GM23338 (cell line): ENCODE measurements at regions not wholly inside any gene's neighbourhood (a gene's known extent, or its start where the extent isn't known, plus 50 kb on each side); places are given as distances from the start of the nearest gene placed in this dataset.

Experiments
- ATAC-seq: fragments of 200-7000 bp; cut with Tn5 transposase; 3 replicates; pipeline ENCODE4 v1.9.1; 2020
- DNase-seq: peaks from one replicate; pipeline ENCODE4 v3.0.0-alpha.2; 2015; ENCODE audit warnings: low spot score
- H2AFZ ChIP-seq: fragments of 200-600 bp; sonication (generic); 2 replicates; pipeline ENCODE4 v1.8.0; 2016; ENCODE audit warnings: antibody characterized with exemption, mild to moderate bottlenecking, moderate library complexity
- H3F3A ChIP-seq: fragments of 200-600 bp; sonication (generic); replicated peaks from 2 replicates; pipeline ENCODE4 v1.8.0; 2017; ENCODE audit warnings: antibody characterized with exemption, mixed run types, low read depth
- H3K27ac ChIP-seq: fragments of 200-600 bp; sonication (generic); 2 replicates; pipeline ENCODE4 v1.6.1; 2016; ENCODE audit warnings: low read depth
- H3K27me3 ChIP-seq: fragments of 200-600 bp; sonication (generic); 2 replicates; pipeline ENCODE4 v1.8.0; 2016; ENCODE audit warnings: mild to moderate bottlenecking, mixed run types, moderate library complexity; ENCODE audit not compliant: insufficient read depth
- H3K36me3 ChIP-seq: fragments of 200-600 bp; sonication (generic); 2 replicates; pipeline ENCODE4 v1.8.0; 2016; ENCODE audit warnings: mild to moderate bottlenecking; ENCODE audit not compliant: insufficient read depth
- H3K4me1 ChIP-seq: fragments of 200-600 bp; sonication (generic); 2 replicates; pipeline ENCODE4 v1.8.0; 2016; ENCODE audit warnings: mild to moderate bottlenecking, moderate library complexity; ENCODE audit not compliant: insufficient read depth
- H3K4me2 ChIP-seq: fragments of 200-600 bp; sonication (generic); 2 replicates; pipeline ENCODE4 v1.7.1; 2017; ENCODE audit warnings: mixed run types
- H3K4me3 ChIP-seq: fragments of 200-600 bp; sonication (generic); 2 replicates; pipeline ENCODE4 v1.6.1; 2016; ENCODE audit warnings: mixed run types
- H3K79me2 ChIP-seq: fragments of 200-600 bp; sonication (generic); replicated peaks from 2 replicates; pipeline ENCODE4 v1.8.0; 2017; ENCODE audit warnings: mild to moderate bottlenecking; ENCODE audit not compliant: insufficient read depth
- H3K9me2 ChIP-seq: fragments of 200-600 bp; sonication (generic); 2 replicates; pipeline ENCODE4 v1.8.0; 2017; ENCODE audit not compliant: insufficient read depth
- H4K20me1 ChIP-seq: fragments of 200-600 bp; sonication (generic); replicated peaks from 2 replicates; pipeline ENCODE4 v1.8.0; 2017; ENCODE audit warnings: mild to moderate bottlenecking; ENCODE audit not compliant: insufficient read depth
- H3K27ac Mint-ChIP-seq: 2 replicates; pipeline ENCODE4 v1.8.0; 2020; ENCODE audit warnings: inconsistent platforms, mild to moderate bottlenecking, moderate library complexity, mixed read lengths
- H3K27me3 Mint-ChIP-seq: 3 replicates; pipeline ENCODE4 v1.8.0; 2022; ENCODE audit warnings: low read depth, mild to moderate bottlenecking, moderate library complexity, mixed read lengths, inconsistent platforms; ENCODE audit not compliant: insufficient read depth, poor library complexity
- H3K36me3 Mint-ChIP-seq: 3 replicates; pipeline ENCODE4 v1.8.0; 2021; ENCODE audit warnings: low read depth, mild to moderate bottlenecking, inconsistent platforms, moderate library complexity, mixed read lengths
- H3K4me1 Mint-ChIP-seq: 3 replicates; pipeline ENCODE4 v1.8.0; 2020; ENCODE audit warnings: mild to moderate bottlenecking, inconsistent platforms, mixed read lengths
- H3K4me3 Mint-ChIP-seq: 3 replicates; pipeline ENCODE4 v1.8.0; 2021; ENCODE audit warnings: moderate library complexity, mild to moderate bottlenecking, inconsistent platforms, mixed read lengths
- H3K9me3 Mint-ChIP-seq: 3 replicates; pipeline ENCODE4 v1.8.0; 2020; ENCODE audit warnings: moderate library complexity, mild to moderate bottlenecking, inconsistent platforms, mixed read lengths
- CREB1 ChIP-seq: fragments of 250-450 bp; sonication (Bioruptor Pico); IDR thresholded peaks from 2 replicates; pipeline ENCODE4 v1.5.0; 2020; ENCODE audit warnings: low read depth, mild to moderate bottlenecking, moderate library complexity
- EZH2 ChIP-seq: fragments of 200-600 bp; sonication (generic); IDR thresholded peaks from one replicate; pipeline ENCODE4 v1.8.0; 2017; ENCODE audit warnings: antibody characterized with exemption, mild to moderate bottlenecking, low read depth; ENCODE audit not compliant: unreplicated experiment
- STAT1 ChIP-seq: IDR thresholded peaks from one replicate; pipeline ENCODE4 v1.6.1; 2016; ENCODE audit warnings: antibody characterized with exemption; ENCODE audit not compliant: unreplicated experiment
- ZNF114 ChIP-seq: fragments of 250-450 bp; sonication (Bioruptor Pico); IDR thresholded peaks from 2 replicates; pipeline ENCODE4 v1.5.0; 2020; ENCODE audit warnings: mild to moderate bottlenecking, moderate library complexity
- TF ChIP-seq, protein P1 (sequence below): IDR thresholded peaks from one replicate; pipeline ENCODE4 v1.6.1; 2018; ENCODE audit warnings: antibody characterized with exemption; ENCODE audit not compliant: unreplicated experiment
- TF ChIP-seq, protein P2 (sequence below), 2 experiments: fragments of 200-600 bp in 1 of 2; sonication (generic) in 1 of 2; conservative IDR thresholded peaks; 2 replicates each; pipeline versions ENCODE4 v1.5.1 to v1.6.1; 2016 to 2017; ENCODE audit warnings: antibody characterized with exemption in 2 of 2, low read depth in 2 of 2, mild to moderate bottlenecking in 2 of 2, moderate library complexity in 1 of 2
- TF ChIP-seq, protein P3 (sequence below): fragments of 250-450 bp; sonication (Bioruptor Pico); IDR thresholded peaks from 2 replicates; pipeline ENCODE4 v1.5.0; 2020; ENCODE audit warnings: mild to moderate bottlenecking, moderate library complexity
- TF ChIP-seq, protein P4 (sequence below): IDR thresholded peaks from 2 replicates; pipeline ENCODE4 v1.6.1; 2016; ENCODE audit warnings: antibody characterized with exemption

DNA sequence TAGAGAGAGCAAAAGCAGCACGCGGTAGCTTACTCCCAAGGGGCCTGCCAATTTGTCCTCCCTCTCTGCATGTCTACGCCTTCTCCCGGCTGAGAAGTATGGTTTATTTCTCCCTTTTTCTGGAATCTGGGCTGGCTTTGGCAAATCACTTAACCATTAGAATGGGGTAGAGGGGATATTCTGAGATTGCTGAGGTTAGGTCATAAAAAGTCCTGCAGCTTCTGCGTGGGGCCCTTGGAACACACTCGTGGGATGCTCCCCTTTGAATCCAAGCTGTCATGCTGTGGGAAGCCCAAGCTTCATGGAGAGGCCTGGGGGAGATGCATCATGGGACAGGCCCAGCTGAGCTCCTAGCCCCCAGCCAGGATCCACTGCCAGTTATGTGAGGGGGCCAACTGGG lies 403.6 kb upstream of the MAF start:
- no peaks in the 10 kb centered on the region for H3F3A ChIP-seq
- no peak overlapping the region for H3K4me2 ChIP-seq
- H3K27me3 ChIP-seq: no peaks in the 10 kb centered on the region
- no peak for ATAC-seq
- H3K4me3 Mint-ChIP-seq: no peak overlapping the region
- no peaks in the 10 kb centered on the region for H3K4me1 Mint-ChIP-seq
- H3K27me3 Mint-ChIP-seq: no peaks in the 10 kb centered on the region
- no peak overlapping the region for H3K4me3 ChIP-seq
- no peaks in the 10 kb centered on the region for H3K4me1 ChIP-seq
- DNase-seq: no peak
- H2AFZ ChIP-seq: no peak overlapping the region
- H3K9me2 ChIP-seq: peaks cover 18% of the 10 kb centered on the region; the same call in 1 of the 2 replicates
- H3K36me3 ChIP-seq: no peaks in the 10 kb centered on the region
- H3K36me3 Mint-ChIP-seq: no peaks in the 10 kb centered on the region
- no peaks in the 10 kb centered on the region for H3K9me3 Mint-ChIP-seq
- no peak overlapping the region for H3K27ac ChIP-seq
- TF ChIP-seq, protein P1, sequence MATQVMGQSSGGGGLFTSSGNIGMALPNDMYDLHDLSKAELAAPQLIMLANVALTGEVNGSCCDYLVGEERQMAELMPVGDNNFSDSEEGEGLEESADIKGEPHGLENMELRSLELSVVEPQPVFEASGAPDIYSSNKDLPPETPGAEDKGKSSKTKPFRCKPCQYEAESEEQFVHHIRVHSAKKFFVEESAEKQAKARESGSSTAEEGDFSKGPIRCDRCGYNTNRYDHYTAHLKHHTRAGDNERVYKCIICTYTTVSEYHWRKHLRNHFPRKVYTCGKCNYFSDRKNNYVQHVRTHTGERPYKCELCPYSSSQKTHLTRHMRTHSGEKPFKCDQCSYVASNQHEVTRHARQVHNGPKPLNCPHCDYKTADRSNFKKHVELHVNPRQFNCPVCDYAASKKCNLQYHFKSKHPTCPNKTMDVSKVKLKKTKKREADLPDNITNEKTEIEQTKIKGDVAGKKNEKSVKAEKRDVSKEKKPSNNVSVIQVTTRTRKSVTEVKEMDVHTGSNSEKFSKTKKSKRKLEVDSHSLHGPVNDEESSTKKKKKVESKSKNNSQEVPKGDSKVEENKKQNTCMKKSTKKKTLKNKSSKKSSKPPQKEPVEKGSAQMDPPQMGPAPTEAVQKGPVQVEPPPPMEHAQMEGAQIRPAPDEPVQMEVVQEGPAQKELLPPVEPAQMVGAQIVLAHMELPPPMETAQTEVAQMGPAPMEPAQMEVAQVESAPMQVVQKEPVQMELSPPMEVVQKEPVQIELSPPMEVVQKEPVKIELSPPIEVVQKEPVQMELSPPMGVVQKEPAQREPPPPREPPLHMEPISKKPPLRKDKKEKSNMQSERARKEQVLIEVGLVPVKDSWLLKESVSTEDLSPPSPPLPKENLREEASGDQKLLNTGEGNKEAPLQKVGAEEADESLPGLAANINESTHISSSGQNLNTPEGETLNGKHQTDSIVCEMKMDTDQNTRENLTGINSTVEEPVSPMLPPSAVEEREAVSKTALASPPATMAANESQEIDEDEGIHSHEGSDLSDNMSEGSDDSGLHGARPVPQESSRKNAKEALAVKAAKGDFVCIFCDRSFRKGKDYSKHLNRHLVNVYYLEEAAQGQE: no peak
- TF ChIP-seq STAT1 (no peak), ZNF114 (CRISPR knock-in tag) (no peak)
- TF ChIP-seq, protein P2, sequence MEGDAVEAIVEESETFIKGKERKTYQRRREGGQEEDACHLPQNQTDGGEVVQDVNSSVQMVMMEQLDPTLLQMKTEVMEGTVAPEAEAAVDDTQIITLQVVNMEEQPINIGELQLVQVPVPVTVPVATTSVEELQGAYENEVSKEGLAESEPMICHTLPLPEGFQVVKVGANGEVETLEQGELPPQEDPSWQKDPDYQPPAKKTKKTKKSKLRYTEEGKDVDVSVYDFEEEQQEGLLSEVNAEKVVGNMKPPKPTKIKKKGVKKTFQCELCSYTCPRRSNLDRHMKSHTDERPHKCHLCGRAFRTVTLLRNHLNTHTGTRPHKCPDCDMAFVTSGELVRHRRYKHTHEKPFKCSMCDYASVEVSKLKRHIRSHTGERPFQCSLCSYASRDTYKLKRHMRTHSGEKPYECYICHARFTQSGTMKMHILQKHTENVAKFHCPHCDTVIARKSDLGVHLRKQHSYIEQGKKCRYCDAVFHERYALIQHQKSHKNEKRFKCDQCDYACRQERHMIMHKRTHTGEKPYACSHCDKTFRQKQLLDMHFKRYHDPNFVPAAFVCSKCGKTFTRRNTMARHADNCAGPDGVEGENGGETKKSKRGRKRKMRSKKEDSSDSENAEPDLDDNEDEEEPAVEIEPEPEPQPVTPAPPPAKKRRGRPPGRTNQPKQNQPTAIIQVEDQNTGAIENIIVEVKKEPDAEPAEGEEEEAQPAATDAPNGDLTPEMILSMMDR (conservative IDR thresholded peaks at IDR 0.05; ENCODE audit: low read depth in 2 of 2): no peak
- no peaks in the 10 kb centered on the region for H3K79me2 ChIP-seq
- no peak overlapping the region for H3K27ac Mint-ChIP-seq
- no peaks in the 10 kb centered on the region for H4K20me1 ChIP-seq

DNA sequence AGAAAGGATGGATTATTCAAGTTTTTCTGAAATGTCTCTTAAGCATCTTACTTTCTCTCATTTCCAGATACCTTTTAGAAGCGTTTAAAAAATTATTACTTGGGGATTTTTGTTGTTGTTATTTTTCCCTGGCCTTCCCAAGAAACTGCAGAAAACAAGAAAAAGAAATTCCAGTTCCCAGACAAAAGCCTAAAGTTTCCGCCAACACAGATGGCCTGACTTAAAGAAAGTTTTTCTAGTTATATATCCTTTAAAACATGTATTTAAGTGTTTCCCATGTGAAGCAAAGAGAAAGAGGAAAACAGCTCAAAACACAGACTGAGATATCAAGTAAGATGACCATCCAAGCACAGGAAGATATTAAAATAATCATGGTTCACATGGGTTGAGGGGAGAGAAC lies 401.7 kb upstream of the MAF start:
- H4K20me1 ChIP-seq: no peaks in the 10 kb centered on the region
- Mint-ChIP-seq H3K36me3 (no peaks in the 10 kb centered on the region), H3K4me1 (no peaks in the 10 kb centered on the region), H3K27ac (no peak overlapping the region), H3K9me3 (no peaks in the 10 kb centered on the region), H3K4me3 (no peak overlapping the region), H3K27me3 (no peaks in the 10 kb centered on the region)
- no peak overlapping the region for H3K4me2 ChIP-seq
- no peak for DNase-seq
- no peaks in the 10 kb centered on the region for H3F3A ChIP-seq
- peaks cover 14% of the 10 kb centered on the region; the same call in 1 of the 2 replicates for H3K9me2 ChIP-seq
- H3K4me3 ChIP-seq: no peak overlapping the region
- H3K4me1 ChIP-seq: no peaks in the 10 kb centered on the region
- H3K79me2 ChIP-seq: no peaks in the 10 kb centered on the region
- no peak overlapping the region for H3K27ac ChIP-seq
- no peaks in the 10 kb centered on the region for H3K36me3 ChIP-seq
- no peak overlapping the region for H2AFZ ChIP-seq
- ATAC-seq: no peak
- H3K27me3 ChIP-seq: no peaks in the 10 kb centered on the region
- TF ChIP-seq, protein P3, sequence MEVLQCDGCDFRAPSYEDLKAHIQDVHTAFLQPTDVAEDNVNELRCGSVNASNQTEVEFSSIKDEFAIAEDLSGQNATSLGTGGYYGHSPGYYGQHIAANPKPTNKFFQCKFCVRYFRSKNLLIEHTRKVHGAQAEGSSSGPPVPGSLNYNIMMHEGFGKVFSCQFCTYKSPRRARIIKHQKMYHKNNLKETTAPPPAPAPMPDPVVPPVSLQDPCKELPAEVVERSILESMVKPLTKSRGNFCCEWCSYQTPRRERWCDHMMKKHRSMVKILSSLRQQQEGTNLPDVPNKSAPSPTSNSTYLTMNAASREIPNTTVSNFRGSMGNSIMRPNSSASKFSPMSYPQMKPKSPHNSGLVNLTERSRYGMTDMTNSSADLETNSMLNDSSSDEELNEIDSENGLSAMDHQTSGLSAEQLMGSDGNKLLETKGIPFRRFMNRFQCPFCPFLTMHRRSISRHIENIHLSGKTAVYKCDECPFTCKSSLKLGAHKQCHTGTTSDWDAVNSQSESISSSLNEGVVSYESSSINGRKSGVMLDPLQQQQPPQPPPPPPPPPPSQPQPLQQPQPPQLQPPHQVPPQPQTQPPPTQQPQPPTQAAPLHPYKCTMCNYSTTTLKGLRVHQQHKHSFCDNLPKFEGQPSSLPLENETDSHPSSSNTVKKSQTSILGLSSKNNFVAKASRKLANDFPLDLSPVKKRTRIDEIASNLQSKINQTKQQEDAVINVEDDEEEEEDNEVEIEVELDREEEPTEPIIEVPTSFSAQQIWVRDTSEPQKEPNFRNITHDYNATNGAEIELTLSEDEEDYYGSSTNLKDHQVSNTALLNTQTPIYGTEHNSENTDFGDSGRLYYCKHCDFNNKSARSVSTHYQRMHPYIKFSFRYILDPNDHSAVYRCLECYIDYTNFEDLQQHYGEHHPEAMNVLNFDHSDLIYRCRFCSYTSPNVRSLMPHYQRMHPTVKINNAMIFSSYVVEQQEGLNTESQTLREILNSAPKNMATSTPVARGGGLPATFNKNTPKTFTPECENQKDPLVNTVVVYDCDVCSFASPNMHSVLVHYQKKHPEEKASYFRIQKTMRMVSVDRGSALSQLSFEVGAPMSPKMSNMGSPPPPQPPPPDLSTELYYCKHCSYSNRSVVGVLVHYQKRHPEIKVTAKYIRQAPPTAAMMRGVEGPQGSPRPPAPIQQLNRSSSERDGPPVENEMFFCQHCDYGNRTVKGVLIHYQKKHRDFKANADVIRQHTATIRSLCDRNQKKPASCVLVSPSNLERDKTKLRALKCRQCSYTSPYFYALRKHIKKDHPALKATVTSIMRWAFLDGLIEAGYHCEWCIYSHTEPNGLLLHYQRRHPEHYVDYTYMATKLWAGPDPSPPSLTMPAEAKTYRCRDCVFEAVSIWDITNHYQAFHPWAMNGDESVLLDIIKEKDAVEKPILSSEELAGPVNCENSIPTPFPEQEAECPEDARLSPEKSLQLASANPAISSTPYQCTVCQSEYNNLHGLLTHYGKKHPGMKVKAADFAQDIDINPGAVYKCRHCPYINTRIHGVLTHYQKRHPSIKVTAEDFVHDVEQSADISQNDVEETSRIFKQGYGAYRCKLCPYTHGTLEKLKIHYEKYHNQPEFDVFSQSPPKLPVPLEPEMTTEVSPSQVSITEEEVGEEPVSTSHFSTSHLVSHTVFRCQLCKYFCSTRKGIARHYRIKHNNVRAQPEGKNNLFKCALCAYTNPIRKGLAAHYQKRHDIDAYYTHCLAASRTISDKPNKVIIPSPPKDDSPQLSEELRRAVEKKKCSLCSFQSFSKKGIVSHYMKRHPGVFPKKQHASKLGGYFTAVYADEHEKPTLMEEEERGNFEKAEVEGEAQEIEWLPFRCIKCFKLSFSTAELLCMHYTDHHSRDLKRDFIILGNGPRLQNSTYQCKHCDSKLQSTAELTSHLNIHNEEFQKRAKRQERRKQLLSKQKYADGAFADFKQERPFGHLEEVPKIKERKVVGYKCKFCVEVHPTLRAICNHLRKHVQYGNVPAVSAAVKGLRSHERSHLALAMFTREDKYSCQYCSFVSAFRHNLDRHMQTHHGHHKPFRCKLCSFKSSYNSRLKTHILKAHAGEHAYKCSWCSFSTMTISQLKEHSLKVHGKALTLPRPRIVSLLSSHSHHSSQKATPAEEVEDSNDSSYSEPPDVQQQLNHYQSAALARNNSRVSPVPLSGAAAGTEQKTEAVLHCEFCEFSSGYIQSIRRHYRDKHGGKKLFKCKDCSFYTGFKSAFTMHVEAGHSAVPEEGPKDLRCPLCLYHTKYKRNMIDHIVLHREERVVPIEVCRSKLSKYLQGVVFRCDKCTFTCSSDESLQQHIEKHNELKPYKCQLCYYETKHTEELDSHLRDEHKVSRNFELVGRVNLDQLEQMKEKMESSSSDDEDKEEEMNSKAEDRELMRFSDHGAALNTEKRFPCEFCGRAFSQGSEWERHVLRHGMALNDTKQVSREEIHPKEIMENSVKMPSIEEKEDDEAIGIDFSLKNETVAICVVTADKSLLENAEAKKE (CRISPR knock-in tag): no peak
- TF ChIP-seq EZH2 (no peak), ZNF114 (CRISPR knock-in tag) (no peak), CREB1 (CRISPR knock-in tag) (no peak)
- TF ChIP-seq, protein P4, sequence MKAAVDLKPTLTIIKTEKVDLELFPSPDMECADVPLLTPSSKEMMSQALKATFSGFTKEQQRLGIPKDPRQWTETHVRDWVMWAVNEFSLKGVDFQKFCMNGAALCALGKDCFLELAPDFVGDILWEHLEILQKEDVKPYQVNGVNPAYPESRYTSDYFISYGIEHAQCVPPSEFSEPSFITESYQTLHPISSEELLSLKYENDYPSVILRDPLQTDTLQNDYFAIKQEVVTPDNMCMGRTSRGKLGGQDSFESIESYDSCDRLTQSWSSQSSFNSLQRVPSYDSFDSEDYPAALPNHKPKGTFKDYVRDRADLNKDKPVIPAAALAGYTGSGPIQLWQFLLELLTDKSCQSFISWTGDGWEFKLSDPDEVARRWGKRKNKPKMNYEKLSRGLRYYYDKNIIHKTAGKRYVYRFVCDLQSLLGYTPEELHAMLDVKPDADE: no peak
